AG09319 (cell line): ENCODE measurements at regions not wholly inside any gene's neighbourhood (a gene's known extent, or its start where the extent isn't known, plus 50 kb on each side); places are given as distances from the start of the nearest gene placed in this dataset.
"Not testable (repeated sequence)": the region's sequence is repeated elsewhere in the genome, so short reads cannot be mapped to it uniquely, and the experiment has no call there.

Experiments used
- DNase-seq: peaks from one replicate; pipeline ENCODE4 v3.0.0-alpha.2; 2010; ENCODE audit warnings: low read depth; ENCODE audit errors: extremely low read depth
- CTCF ChIP-seq: IDR thresholded peaks from 2 replicates; pipeline ENCODE4 v1.5.1; 2011; ENCODE audit warnings: low read depth, mild to moderate bottlenecking, inconsistent platforms, low read length, moderate library complexity

- no peak for TF ChIP-seq CTCF
- DNase-seq, result no peak
Observed at GRCh38 chr2:95757988-95758387, 166.2 kb downstream of the TRIM43 start.

- no peak for DNase-seq
- TF ChIP-seq CTCF, result no peak
Observed at GRCh38 chr2:95759481-95760246, 167.9 kb downstream of the TRIM43 start.

DNA sequence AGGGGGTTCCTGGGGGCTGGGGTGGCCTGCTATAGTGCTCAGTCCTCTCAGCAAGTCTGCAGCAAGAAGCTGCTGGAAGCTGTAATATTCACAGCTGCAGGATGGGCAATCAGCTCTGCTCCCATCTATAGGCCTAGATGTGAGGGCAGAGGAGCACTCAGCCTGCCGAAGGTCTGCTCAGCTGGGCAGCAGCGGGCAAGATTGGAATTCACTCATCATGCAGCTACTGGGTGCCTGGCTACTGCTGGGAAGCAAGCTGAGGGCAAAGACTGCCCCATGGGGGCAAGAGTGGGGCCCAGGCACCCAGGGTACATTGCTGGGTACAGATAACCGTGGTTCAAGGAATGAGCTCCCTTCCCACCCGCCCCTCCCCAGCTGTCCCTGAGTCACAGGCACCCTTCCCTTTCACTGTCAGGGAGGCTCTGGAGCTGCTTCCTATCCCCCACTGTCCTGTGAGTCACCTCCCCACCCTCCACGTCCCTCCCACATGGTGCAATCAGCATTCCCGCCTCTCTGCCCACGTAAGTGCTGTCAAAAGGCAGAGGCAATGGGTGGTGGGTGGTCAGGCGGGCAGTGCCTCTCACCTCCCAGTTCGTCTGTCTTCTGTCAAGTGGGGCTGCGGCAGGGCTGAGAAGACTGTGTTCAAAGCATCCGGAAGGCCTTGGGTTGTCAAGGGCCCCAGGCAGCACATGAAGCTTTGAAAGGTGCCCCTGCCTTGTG, 169.2 kb downstream of the TRIM43 start:
- TF ChIP-seq CTCF, result no peak
- peak; percentile 16 for DNase-seq

DNA sequence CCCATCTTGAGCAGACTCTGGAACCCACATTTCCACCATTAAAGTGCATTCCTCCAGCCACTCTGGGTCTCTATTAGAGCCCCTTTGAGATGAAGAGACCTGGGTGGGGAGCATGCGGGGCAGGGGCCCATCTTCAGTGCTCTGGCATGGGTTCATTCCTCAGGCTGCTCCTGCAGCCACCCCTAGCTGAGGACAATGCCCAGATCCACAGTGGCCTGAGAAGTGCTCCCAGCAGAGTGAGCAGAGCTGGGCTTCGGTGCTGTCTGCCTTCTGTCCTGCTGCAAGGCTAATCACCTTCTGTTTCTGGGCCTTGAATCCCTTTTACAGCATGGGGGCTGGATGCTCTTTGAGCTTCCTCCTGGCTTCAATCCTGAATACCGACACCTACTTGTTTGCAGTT, 169.8 kb downstream of the TRIM43 start:
- TF ChIP-seq CTCF, result no peak
- no peak for DNase-seq

DNA sequence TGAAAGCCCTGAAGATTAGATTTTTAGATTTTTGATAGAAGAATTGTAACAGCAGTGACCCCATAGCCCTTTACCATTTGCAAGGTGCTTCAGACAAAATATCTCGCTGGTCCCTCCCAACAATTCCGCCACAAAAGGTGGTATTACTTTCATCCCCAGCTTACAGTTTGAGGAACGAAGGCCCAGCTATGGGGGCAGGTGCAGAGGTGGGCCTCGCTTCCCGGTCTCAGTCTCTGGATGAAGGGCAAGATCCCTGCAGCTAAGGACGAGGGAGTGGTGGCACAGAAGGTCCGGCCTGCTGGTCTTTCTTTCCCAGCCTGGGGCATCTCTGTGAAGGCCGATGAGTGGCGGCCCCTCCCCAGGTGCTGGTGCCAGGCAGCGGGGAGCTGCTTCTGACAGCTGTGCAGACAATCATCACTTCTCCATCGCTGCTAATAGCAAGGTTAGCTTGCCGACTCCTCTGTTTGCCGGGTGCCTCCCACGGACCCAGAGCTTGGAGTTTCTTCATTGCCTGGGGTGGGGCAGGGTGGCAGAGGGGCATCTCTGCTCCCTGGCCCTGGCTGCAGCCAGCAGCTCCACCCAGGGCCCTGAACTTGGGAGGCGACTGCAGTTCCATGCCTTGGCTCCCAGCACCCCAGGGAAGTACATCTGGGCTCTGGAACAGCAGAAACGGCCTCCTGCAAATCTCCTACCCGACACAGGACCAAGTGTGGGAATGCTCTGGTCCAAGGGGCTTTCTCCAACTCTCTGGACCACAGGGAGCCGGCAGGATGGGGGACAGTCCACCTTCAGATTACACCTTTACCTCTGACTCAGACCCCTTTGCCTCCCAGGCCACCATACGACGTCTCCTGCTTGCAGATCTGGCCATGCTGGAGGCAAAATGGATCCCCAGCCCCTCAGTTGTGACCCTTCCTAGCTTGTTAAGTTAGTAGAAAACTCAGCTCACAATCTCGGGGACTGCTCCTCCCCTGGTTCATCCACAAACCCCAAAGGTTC, 170.5 kb downstream of the TRIM43 start:
- not testable (repeated sequence) for DNase-seq

DNA sequence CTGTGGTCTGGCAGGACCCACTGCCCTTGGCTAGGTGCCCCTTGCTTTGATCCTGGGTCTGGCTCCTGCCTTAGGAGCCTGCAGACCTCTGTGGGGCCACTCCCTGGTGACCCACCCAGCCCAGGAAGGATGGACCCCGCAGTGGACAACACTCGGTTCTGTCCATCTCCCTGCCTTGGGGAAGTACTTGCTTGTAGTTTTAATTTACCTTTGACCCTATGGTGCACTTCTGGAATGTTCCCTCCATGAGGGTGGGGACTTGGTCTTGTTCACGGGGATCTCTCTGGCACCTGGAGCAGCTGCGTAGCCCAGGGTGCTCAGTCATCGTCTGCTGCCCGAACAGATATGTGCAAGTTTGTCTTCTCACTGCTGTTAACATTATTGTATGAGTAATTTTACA, 171.3 kb downstream of the TRIM43 start:
- not testable (repeated sequence) for DNase-seq

- DNase-seq, result not testable (repeated sequence)
Observed at GRCh38 chr2:95764966-95765365, 173.2 kb downstream of the TRIM43 start.

DNA sequence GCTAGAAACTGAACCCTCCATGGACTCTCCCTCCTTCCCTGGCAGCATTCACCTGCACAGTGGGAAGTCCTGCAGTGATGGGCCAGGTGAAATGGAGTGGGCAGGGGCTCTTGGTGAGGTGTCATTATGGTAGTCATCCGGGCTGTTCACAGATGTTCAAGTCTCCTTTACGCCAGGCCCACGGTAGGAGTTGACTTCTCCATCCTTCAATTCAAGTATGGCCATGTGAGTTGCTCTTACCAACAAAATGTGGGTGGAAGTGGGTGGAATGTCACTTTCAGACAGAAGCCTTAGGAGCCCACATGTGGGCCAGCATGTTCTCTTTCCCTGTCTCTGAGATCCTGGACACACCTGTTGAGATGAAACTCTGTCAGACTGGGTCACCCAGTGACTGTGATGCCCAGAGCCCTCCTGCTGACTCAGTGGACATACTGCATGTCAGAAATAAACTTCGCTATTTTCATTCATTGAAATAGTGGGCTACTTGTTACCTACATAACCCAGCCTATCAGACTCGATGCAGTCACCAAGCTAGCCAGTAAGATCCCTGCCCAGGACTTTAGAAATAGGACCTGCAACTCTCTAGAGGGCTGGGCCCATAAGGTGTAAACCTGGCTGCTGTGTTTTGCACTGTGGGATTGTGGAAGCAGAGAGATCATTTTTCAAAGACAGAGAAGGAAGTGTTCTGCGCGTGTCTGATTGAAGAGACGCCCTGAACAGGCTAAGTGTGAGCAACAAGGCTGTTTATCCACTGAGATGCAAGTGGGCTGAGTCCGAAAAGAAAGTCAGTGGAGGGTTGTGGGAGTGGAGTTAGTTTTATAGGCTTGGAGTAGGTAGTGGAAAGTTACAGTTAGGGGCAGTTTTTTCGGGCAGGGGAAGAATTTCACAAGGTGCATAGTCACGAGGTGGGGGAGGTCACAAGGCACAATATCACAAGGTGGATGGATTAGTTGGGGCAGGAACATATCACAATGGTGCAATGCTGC, 174.4 kb downstream of the TRIM43 start:
- DNase-seq, result not testable (repeated sequence)

- DNase-seq, result not testable (repeated sequence)
Observed at GRCh38 chr2:95767531-95767930, 175.7 kb downstream of the TRIM43 start.

DNA sequence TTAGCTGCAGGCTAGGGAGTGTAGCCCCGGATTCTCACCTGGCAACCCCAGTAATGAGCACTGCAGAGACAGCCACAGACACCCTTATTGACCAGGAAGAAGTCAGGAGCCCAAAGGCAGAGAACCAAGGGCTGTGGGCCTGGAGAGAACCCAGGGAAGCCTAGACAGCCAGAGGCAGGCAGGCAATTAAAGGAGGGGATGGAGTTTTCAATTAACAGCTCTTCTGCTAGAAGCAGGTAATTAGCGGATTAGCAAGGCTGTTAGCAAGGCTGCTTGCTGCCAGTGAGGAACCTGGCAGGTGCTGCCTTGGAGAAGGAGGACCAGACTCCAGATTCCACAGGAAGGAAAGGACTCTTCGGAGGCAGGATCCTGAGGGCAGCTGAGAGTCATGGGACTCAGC, 176.1 kb downstream of the TRIM43 start:
- not testable (repeated sequence) for DNase-seq

DNA sequence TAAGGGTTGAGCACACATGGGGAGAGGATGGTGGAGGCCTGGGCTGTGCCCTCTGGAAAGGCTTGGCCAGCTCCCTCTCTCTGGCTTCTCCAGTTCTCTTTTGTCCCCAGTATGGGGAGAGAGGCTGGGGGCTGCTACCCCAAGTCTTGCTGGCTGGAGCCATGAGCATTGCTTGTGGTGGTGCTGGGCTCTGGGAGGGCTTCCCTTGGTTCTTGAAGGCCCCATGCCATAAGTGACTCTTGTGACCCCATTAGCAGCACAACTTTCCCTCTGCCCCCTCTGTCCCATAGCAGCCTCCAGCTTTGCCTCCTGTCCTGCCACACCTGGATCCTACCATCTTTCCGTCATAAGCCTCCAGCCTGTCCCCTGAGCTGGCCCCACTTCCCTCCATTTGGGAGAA, 177.5 kb downstream of the TRIM43 start:
- not testable (repeated sequence) for DNase-seq

DNA sequence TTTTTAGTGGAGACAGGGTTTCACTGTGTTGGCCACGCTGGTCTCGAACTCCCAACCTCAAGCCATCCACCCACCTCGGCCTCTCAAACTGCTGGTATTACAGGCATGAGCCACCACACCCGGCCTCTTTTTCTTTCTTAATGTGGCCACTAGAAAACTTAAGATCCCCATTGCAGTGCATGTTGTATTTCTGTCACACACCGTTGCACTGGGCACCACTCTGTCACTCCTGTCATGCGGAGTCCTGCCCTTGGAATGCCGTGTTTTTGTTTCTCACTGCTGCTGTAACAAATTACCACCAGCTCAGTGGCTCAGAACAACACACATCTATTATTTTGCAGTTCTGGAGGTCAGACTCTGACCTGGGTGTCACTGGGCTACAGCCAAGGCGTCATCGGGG, 178.9 kb downstream of the TRIM43 start:
- not testable (repeated sequence) for DNase-seq
